ENCODE measurements at regions not wholly inside any gene's neighbourhood (a gene's known extent, or its start where the extent isn't known, plus 50 kb on each side); places are given as distances from the start of the nearest gene placed in this dataset.

- DNase-seq (ENCODE audit: low read depth), result no peak
- ChIA-PET CTCF (interaction anchor here (0.7 kb wide), 1 partner anchor 16 kb away, joined by 3 read pairs; no protein-coding TSS in a partner anchor), POLR2A (no interaction called here)
- Histone ChIP-seq H3K4me3 (ENCODE audit: low read depth, low read length) (no peak overlapping the region), H3K36me3 (ENCODE audit: control insufficient read depth, insufficient read depth, low read length) (no peaks in the 10 kb centered on the region), H3K27me3 (ENCODE audit: control insufficient read depth, insufficient read depth, low read length) (no peaks in the 10 kb centered on the region)
- TF ChIP-seq, protein P1, sequence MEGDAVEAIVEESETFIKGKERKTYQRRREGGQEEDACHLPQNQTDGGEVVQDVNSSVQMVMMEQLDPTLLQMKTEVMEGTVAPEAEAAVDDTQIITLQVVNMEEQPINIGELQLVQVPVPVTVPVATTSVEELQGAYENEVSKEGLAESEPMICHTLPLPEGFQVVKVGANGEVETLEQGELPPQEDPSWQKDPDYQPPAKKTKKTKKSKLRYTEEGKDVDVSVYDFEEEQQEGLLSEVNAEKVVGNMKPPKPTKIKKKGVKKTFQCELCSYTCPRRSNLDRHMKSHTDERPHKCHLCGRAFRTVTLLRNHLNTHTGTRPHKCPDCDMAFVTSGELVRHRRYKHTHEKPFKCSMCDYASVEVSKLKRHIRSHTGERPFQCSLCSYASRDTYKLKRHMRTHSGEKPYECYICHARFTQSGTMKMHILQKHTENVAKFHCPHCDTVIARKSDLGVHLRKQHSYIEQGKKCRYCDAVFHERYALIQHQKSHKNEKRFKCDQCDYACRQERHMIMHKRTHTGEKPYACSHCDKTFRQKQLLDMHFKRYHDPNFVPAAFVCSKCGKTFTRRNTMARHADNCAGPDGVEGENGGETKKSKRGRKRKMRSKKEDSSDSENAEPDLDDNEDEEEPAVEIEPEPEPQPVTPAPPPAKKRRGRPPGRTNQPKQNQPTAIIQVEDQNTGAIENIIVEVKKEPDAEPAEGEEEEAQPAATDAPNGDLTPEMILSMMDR (IDR thresholded peaks at IDR 0.05; ENCODE audit: insufficient read depth, low read depth, low read length), result no peak
These were observed 299.8 kb downstream of the MATN1 start for GRCh38 chr1:30423570-30423969.

GRCh38 chr1:30422251-30422650 is 301.1 kb downstream of the MATN1 start:
- TF ChIP-seq, protein P1 (IDR thresholded peaks at IDR 0.05; ENCODE audit: insufficient read depth, low read depth, low read length), result no peak
- CTCF ChIA-PET, result interaction anchor here (1.3 to 1.5 kb wide), 2 partner anchors 13 to 18 kb away, joined by 3 to 4 read pairs; no protein-coding TSS in a partner anchor
- H3K27me3 ChIP-seq (ENCODE audit: control insufficient read depth, insufficient read depth, low read length), result no peaks in the 10 kb centered on the region
- H3K4me3 ChIP-seq (ENCODE audit: low read depth, low read length), result no peak overlapping the region
- POLR2A ChIA-PET, result no interaction called here
- H3K36me3 ChIP-seq (ENCODE audit: control insufficient read depth, insufficient read depth, low read length), result no peaks in the 10 kb centered on the region
- DNase-seq (ENCODE audit: low read depth), result no peak

DNA sequence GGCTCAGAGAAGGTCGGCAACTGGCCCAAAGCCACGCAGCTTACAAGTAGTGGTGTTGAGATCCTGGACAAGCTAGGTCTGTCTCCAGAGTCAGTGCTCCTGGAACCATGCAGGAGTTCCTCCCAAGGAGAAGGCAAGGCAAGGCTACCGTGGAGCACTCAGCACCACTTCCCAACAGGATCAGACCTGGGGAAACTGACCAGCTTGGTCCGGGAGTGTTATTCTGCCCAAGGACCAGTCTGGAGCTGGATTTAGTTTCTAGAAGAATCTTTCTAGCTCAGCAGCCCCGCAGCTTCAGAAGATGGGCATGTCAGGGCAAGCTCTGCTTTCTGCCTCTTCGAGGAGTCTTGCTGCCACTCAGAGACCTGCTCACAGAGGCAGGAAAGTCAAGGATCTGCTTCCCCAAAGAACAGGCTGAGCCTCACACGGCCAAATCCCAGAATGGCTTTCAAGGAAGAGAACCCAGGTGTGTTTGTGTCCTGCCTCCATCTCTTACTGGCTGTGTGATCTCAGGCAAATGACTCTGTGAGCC is 302.8 kb downstream of the MATN1 start:
- Histone ChIP-seq H3K36me3 (ENCODE audit: control insufficient read depth, insufficient read depth, low read length) (no peaks in the 10 kb centered on the region), H3K27me3 (ENCODE audit: control insufficient read depth, insufficient read depth, low read length) (no peaks in the 10 kb centered on the region), H3K4me3 (ENCODE audit: low read depth, low read length) (no peak overlapping the region)
- TF ChIP-seq, protein P1 (IDR thresholded peaks at IDR 0.05; ENCODE audit: insufficient read depth, low read depth, low read length), result no peak
- DNase-seq (ENCODE audit: low read depth), result no peak
- POLR2A ChIA-PET, result no interaction called here
- CTCF ChIA-PET, result interaction anchor here (0.6 kb wide), 1 partner anchor 274 kb away, joined by 3 read pairs; no protein-coding TSS in a partner anchor

DNA sequence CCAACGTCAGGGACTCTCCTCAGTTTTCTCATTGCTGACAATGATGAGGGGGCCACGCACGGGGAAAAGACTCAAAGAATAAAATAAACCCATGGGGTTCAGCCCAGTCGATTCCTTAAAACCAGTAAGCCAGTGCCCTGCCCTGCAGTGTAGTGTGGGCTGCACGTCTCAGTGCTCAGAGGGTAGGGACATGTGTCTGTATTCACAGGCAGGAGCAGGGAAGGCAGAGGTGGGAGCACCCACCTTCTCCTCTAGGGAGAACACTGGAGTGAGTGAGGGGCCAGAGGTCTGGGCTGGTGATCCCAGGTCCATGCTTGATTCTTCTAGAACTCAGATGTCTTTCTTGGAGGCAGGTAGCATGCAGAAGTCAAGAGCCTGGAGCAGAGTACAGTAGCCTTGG is 303.6 kb downstream of the MATN1 start:
- Histone ChIP-seq H3K4me3 (ENCODE audit: low read depth, low read length) (no peak overlapping the region), H3K36me3 (ENCODE audit: control insufficient read depth, insufficient read depth, low read length) (no peaks in the 10 kb centered on the region), H3K27me3 (ENCODE audit: control insufficient read depth, insufficient read depth, low read length) (no peaks in the 10 kb centered on the region)
- ChIA-PET CTCF (interaction anchor here (1.7 kb wide), 1 partner anchor 15 kb away, joined by 5 read pairs; no protein-coding TSS in a partner anchor), POLR2A (no interaction called here)
- TF ChIP-seq, protein P1 (IDR thresholded peaks at IDR 0.05; ENCODE audit: insufficient read depth, low read depth, low read length), result no peak
- no peak for DNase-seq (ENCODE audit: low read depth)

DNA sequence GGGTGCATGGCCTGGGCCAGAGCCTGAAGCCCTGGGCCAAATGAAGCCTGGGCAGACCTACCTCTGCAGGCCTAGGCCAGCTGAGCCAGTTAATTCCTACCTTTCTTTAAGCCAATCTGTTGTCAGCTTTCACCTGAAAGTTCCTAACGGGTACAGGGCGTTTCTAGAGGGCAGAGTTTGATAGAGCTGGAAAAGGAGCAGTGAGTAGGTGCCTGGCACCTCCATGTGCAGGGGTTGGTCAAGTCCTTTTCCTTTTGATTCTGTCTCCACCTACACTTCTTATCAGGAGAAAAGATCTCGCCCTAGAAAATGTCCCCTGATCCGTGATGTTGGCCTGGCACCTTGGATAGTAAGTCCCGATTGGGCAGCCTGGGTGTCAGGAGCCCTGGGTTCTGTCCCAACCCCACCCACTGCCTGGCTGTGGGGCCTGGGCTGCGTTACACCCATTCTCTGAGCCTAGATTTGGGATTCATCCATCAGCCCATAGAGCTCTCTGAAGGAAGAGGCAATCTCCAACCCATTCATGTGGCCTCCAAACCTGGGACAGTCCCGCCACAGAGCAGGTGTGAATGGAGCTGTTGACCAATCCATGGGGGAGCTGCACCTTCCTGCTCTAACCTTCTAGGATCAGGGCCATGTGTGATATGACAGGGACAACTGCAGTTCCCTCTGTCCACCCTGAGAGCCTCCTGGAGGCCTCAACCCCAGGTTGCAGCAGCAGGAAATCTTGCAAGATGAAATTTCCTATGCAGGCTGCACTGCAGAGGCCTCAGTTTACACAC is 304.3 kb downstream of the MATN1 start:
- Histone ChIP-seq H3K36me3 (ENCODE audit: control insufficient read depth, insufficient read depth, low read length) (no peaks in the 10 kb centered on the region), H3K27me3 (ENCODE audit: control insufficient read depth, insufficient read depth, low read length) (peaks cover 1% of the 10 kb centered on the region; the same call in 1 of the 2 replicates), H3K4me3 (ENCODE audit: low read depth, low read length) (no peak overlapping the region)
- TF ChIP-seq, protein P1 (IDR thresholded peaks at IDR 0.05; ENCODE audit: insufficient read depth, low read depth, low read length), result no peak
- ChIA-PET CTCF (interaction anchor here (1.7 kb wide), 1 partner anchor 16 kb away, joined by 5 read pairs; no protein-coding TSS in a partner anchor), POLR2A (no interaction called here)
- DNase-seq (ENCODE audit: low read depth), result no peak

Measured in BJ (cell line).